Mucosa of rectum (tissue), 2 donors: ENCODE measurements at regions not wholly inside any gene's neighbourhood (a gene's known extent, or its start where the extent isn't known, plus 50 kb on each side); places are given as distances from the start of the nearest gene placed in this dataset.
"Not testable (repeated sequence)": the region's sequence is repeated elsewhere in the genome, so short reads cannot be mapped to it uniquely, and the experiment has no call there.

Source experiments
- H3K27ac ChIP-seq, 2 donors: one replicate each; pipeline ENCODE4 v1.7.0; 2013; ENCODE audit warnings: inconsistent platforms in 2 of 2, low read depth in 2 of 2, low read length in 2 of 2
- H3K27me3 ChIP-seq, 2 donors: one replicate each; pipeline ENCODE4 v1.7.0; 2013; ENCODE audit warnings: low read length in 2 of 2; ENCODE audit not compliant: control insufficient read depth in 2 of 2, insufficient read depth in 2 of 2
- H3K36me3 ChIP-seq, 2 donors: one replicate each; pipeline ENCODE4 v1.7.0; 2013; ENCODE audit warnings: low read length in 2 of 2; ENCODE audit not compliant: control insufficient read depth in 2 of 2, insufficient read depth in 2 of 2
- H3K4me1 ChIP-seq, 2 donors: one replicate each; pipeline ENCODE4 v1.7.0; 2013; ENCODE audit warnings: low read length in 2 of 2, mild to moderate bottlenecking in 1 of 2; ENCODE audit not compliant: control insufficient read depth in 2 of 2, insufficient read depth in 2 of 2
- H3K4me3 ChIP-seq, 2 donors: one replicate each; pipeline ENCODE4 v1.7.0; 2013; ENCODE audit warnings: low read length in 2 of 2
- H3K9ac ChIP-seq, 2 donors: one replicate each; pipeline ENCODE4 v1.7.0; 2013; ENCODE audit warnings: low read length in 2 of 2, low read depth in 1 of 2, mild to moderate bottlenecking in 1 of 2
- H3K9me3 ChIP-seq, 2 donors: one replicate each; pipeline ENCODE4 v1.7.0; 2013; ENCODE audit warnings: low read length in 2 of 2; ENCODE audit not compliant: control insufficient read depth in 2 of 2
- donor health status: healthy.
- donor health status: Normal muscosa, but diverticular disease.

- Histone ChIP-seq H3K27ac (no peak overlapping the region), H3K4me3 (no peak overlapping the region), H3K9me3 (no peaks in the 10 kb centered on the region)
Observed at GRCh38 chr19:23482829-23483228, 87.6 kb upstream of the ZNF91 start.

GRCh38 chr19:23481043-23481442, 85.8 kb upstream of the ZNF91 start:
- Histone ChIP-seq H3K27ac (no peak overlapping the region), H3K27me3 (no peaks in the 10 kb centered on the region), H3K4me1 (peaks cover 0 to 3% of the 10 kb centered on the region in 2 donors), H3K36me3 (no peaks in the 10 kb centered on the region), H3K9me3 (no peaks in the 10 kb centered on the region), H3K9ac (no peak overlapping the region), H3K4me3 (no peak overlapping the region)

More at GRCh38 chr19:23482829-23483228, 87.6 kb upstream of the ZNF91 start:
- Histone ChIP-seq H3K9ac (no peak overlapping the region), H3K27me3 (no peaks in the 10 kb centered on the region), H3K36me3 (no peaks in the 10 kb centered on the region), H3K4me1 (peaks cover 0 to 3% of the 10 kb centered on the region in 2 donors)

DNA sequence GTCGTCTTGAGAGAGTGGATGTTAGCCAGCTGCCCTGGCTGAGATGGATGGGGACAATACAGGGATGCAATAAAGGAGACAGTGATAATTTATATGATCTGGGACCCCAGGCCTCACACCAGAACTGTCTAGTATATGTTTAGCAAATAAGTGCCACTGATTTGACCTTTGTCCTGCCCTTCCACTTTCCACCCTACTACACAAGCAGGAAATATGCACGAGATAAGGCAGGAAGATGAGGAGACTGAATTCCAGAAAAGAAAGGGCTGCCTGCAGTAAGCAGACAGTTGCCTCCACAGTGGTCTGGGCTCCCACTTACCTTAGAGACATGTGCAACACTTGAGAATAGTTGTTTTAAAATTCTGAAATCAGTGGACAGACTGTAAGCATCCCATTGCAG, 80.2 kb upstream of the ZNF91 start:
- H3K27ac ChIP-seq: peak overlapping the region in 1 of 2 donors; percentile 2
- peaks cover 2 to 10% of the 10 kb centered on the region in 2 donors for H3K4me1 ChIP-seq
- no peaks in the 10 kb centered on the region for H3K27me3 ChIP-seq
- no peak overlapping the region for H3K4me3 ChIP-seq
- no peaks in the 10 kb centered on the region for H3K9me3 ChIP-seq
- no peaks in the 10 kb centered on the region for H3K36me3 ChIP-seq
- no peak overlapping the region for H3K9ac ChIP-seq

DNA sequence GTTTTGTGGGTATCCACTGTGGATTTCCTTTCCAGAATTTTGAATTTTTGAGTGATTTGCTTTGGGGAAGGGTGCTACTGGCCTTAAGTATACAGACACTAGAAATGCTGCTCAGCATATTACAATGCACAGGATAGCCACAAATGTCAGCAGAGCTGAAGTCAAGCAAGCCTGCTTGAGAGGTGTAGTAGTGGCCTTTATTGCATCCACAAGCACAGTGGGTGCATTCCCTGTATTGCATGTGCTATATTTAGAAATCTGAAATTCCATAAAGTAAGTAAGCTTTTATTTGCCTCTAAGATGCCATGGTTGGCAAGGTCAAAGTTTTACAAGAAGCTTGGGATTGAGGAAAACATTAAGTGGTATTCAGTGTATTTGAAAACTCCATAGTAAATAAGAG, 79.5 kb upstream of the ZNF91 start:
- Histone ChIP-seq H3K4me3 (no peak overlapping the region), H3K4me1 (peaks cover 2 to 10% of the 10 kb centered on the region in 2 donors), H3K36me3 (no peaks in the 10 kb centered on the region), H3K27me3 (no peaks in the 10 kb centered on the region), H3K9me3 (no peaks in the 10 kb centered on the region), H3K9ac (no peak overlapping the region), H3K27ac (no peak overlapping the region)

DNA sequence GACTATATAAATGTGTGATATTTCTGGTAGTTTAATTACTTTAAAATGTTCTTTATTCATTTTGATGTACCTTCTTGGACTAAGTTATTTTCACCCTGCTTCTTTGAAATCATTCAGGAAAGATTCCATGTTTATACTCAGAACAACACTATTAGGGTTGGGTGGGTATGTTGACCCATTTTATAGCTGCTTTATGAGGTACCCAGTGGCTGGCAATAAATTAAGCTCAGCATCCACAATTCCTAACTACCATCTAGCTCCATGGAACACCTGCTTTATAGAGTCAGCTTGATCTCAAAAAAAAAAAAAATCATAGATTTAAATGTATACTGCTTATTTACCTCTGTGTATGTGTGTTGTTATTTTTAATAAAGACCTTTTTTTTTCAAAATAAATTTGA, 78.9 kb upstream of the ZNF91 start:
- H3K4me3 ChIP-seq: no peak overlapping the region

GRCh38 chr19:23470873-23471545, 75.7 kb upstream of the ZNF91 start:
- Histone ChIP-seq H3K4me1 (peaks cover 2 to 10% of the 10 kb centered on the region in 2 donors), H3K36me3 (no peaks in the 10 kb centered on the region), H3K27ac (no peak overlapping the region), H3K9ac (peak overlapping the region in 1 of 2 donors; percentile 65), H3K4me3 (peak overlapping the region; percentile 64 to 66), H3K9me3 (peaks cover 0 to 5% of the 10 kb centered on the region in 2 donors), H3K27me3 (no peaks in the 10 kb centered on the region)

More for the DNA sequence above, 78.9 kb upstream of the ZNF91 start:
- Histone ChIP-seq H3K4me1 (peaks cover 2 to 10% of the 10 kb centered on the region in 2 donors), H3K27ac (peak overlapping the region in 1 of 2 donors; percentile 29), H3K9ac (no peak overlapping the region), H3K27me3 (no peaks in the 10 kb centered on the region), H3K9me3 (no peaks in the 10 kb centered on the region), H3K36me3 (no peaks in the 10 kb centered on the region)

- H3K9ac ChIP-seq, H3K36me3 ChIP-seq, H3K27me3 ChIP-seq, H3K9me3 ChIP-seq, H3K27ac ChIP-seq, H3K4me1 ChIP-seq, H3K4me3 ChIP-seq: not testable (repeated sequence)
Observed at GRCh38 chr19:23464349-23464748, 69.1 kb upstream of the ZNF91 start.

GRCh38 chr19:23461120-23461519, 65.8 kb upstream of the ZNF91 start:
- Histone ChIP-seq H3K9me3 (peaks cover 0 to 3% of the 10 kb centered on the region in 2 donors), H3K27ac (no peak overlapping the region), H3K36me3 (no peaks in the 10 kb centered on the region), H3K9ac (no peak overlapping the region), H3K4me1 (no peaks in the 10 kb centered on the region), H3K4me3 (no peak overlapping the region), H3K27me3 (no peaks in the 10 kb centered on the region)

DNA sequence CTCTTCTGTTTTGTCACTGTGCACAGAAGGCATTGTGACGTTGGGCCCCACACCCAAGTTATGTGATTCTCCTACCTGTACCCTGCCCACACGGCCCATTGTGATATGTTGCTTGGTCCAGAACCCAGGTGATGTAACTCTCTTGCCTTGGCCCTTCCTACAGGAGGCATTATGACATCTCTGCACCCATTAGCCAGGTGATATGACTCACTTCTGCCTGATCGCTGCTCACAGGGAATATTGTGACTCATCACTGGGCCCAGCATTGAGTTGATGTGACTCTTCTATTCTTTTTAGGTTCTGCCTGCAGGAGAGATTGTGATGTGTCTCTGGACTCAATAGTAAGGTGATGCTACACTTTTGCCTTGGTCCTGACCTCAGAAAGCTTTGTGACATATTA, 65.4 kb upstream of the ZNF91 start:
- Histone ChIP-seq H3K9me3 (peaks cover 0 to 1% of the 10 kb centered on the region in 2 donors), H3K4me1 (no peaks in the 10 kb centered on the region), H3K4me3 (no peak overlapping the region), H3K27ac (no peak overlapping the region), H3K36me3 (no peaks in the 10 kb centered on the region), H3K9ac (no peak overlapping the region), H3K27me3 (no peaks in the 10 kb centered on the region)
